Kasumi-1 (cell line): ENCODE measurements at regions not wholly inside any gene's neighbourhood (a gene's known extent, or its start where the extent isn't known, plus 50 kb on each side); places are given as distances from the start of the nearest gene placed in this dataset.

ENCODE experiments used
- DNase-seq, 2 experiments: peaks; one replicate each; lab custom pipeline; 2025; lab: John Stamatoyannopoulos, UW

DNA sequence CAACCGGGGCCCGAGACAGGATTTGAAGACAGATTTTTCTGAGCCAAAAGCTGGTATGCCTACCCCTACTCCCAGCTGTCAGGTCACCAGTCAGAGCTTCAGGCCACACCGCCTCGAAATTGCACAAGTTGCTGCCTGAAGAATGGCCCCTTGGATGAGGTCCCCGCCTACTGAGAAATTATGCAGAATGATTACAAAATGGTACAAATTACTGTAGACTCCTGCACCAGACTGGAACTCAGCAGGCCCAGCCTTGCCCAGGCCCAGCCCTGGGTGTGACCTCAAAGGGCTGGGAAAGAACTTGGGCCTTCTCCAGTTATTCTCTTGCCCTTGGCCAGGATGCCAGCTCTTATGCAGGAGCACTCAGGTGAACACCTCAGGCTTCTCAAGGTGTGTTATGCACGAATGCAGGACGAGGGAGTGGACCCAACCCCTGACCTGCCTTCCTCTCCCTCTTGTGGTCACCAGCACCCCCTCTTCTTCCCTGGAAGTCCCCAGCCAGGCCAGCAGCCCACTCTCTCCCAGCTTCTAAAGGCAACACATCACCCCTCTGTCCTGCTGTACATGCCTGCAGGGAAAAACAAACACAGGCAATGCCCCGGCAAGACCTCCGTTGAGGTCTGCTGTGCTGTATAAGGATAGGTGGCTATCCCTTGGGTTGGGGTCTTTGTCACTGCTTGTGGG, 88.7 kb upstream of the NAA20 start:
- DNase-seq: no peak

GRCh38 chr20:19929012-19929360, 88.2 kb upstream of the NAA20 start:
- no peak for DNase-seq

DNA sequence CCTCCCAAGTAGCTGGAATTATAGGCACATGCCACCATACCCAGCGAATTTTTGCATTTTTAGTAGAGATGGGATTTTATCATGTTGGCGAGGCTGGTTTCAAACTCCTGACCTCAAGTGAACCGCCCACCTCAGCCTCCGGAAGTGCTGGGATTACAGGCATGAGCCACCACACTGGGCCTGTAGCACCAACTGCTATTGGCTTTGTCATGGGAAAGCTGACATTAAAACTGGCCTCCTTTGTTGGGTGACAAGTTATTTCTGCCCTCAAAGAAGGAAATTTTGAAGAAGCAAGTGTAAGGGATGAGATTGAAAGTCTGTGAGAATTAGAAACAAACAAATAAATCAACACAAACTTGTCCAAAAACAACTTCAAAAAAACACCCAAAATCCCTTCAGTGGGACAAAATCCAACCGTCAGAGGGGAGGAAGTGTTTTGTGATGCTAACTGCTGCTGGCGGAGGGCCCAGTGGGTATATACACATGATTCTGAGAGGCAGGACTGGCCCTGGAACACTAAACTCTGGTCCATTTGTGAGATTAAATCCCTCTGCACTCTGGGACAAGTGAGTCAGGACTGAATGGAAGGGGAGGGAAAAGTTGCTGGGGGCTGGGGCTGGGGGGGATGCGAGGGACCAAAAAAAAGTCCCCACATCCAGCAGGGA, 87.5 kb upstream of the NAA20 start:
- DNase-seq: no peak

- DNase-seq: no peak
Measured at GRCh38 chr20:19930426-19930825, 86.7 kb upstream of the NAA20 start.

GRCh38 chr20:19932170-19932667, 84.9 kb upstream of the NAA20 start:
- peak in 1 of 2 experiments; percentile 27 for DNase-seq

DNA sequence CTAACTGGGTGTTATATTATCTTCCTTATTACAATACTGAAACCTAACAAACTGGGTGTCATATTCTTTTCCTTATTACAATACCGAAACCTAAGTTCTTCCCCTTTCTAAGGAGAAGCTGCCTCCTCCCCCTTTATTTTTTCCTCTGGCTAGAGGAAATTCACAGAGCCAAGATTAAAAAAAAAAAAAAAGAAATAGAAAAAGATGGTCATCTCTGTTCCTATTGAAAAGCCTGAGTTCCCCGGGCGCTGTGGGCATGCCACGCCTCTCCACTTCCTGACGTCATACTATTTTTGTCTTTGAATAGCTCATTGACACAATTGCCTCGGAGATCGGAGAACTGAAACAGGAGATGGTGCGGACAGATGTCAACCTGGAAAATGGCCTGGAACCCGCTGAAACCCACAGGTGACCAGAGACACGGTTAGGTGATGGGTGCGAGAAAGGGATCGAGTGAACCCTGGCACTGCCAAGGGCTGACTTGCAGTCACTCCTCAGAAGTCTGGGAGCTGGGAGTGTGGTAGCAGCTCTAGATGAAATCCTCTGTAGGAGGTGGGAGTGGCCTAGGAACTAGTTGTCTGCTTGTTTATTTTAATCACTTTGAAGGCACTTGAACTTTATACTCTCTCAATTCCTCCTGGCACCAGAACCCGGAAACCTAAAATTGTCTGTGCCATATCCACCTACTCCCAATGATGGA, 82.2 kb upstream of the NAA20 start:
- peak; percentile 70 to 74 for DNase-seq

GRCh38 chr20:19935842-19936241, 81.3 kb upstream of the NAA20 start:
- no peak for DNase-seq

DNA sequence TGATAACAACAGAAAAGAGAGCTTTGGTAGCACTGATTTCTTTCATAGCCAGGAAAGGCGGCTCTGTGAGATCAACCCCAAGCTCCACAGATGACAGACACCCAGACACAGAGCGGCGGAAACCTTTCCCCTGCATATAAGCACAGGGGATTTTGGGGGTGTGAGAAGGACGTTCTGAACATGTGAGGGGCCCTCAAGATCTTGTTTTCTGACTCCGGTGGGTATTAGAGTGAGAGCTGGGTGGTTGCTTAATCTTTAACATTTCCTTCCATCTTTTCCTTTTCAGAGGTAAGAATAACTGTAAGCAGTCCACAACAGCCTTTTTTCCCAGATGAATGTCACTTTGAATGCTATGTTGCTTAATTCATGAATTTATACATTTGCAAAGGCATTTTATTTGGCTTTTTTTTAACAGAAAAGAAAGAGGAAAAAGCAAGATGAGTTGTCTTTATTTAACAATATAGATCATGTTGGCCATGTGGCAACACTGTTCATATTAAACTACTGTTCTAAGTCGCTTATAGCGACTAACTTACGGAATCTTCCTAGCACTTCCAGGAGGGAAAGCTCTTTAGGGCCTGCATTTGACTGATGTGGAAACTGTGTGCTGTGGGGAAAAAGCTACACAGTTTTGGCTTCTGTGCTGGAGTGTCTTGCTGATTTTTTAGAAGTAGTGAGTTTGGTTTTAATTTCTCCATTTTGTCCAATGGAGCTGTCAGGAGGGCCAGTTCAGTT, 80.5 kb upstream of the NAA20 start:
- DNase-seq: peak in 1 of 2 experiments; percentile 47

GRCh38 chr20:19937218-19937617, 79.9 kb upstream of the NAA20 start:
- DNase-seq: peak; percentile 50 to 66

DNA sequence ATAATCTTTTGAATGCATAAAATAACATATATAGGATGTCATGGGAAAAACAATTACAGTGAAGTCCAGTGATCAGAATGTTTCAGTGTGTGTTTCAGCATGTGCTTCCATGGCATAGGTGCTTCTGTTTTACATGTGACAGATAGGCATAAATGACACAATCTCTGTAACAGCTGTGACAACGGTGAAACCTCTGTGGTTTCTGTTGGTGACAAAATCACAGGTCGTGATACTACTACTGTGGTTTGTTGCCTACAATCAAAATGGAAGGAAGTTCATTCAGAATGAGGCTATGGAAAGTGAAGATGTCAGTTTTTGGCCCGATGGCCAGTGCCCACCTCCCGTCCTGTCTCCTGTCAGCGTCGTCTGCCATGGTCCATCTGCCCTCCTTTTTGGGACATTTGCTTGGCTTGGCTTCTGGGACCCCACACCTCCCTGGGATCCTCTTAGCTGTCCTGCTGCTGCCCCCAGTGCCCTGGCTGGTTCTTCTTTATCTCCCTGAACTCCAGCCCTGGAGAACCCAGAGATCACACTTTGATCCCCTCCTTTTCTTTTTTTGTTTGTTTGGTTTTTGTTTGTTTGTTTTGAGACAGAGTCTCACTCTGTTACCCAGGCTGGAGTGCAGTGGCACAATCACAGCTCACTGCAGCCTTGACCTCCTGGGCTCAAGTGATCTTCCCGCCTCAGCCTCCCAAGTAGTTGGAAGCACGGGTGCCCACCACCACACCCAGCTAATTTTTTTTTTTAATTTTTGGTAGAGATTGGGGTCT, 79.3 kb upstream of the NAA20 start:
- peak in 1 of 2 experiments; percentile 37 for DNase-seq

- DNase-seq: no peak
Measured at GRCh38 chr20:19938421-19939090, 78.6 kb upstream of the NAA20 start.

GRCh38 chr20:19940988-19941460, 76.1 kb upstream of the NAA20 start:
- DNase-seq: no peak

- DNase-seq: no peak
Measured at GRCh38 chr20:19942611-19943010, 74.6 kb upstream of the NAA20 start.

- peak; percentile 77 to 79 for DNase-seq
Measured at GRCh38 chr20:19943061-19943521, 74.1 kb upstream of the NAA20 start.

GRCh38 chr20:19944772-19945459, 72.2 kb upstream of the NAA20 start:
- no peak for DNase-seq

GRCh38 chr20:19945732-19946670, 71.2 kb upstream of the NAA20 start:
- no peak for DNase-seq

- no peak for DNase-seq
Measured at GRCh38 chr20:19947611-19948264, 69.4 kb upstream of the NAA20 start.

DNA sequence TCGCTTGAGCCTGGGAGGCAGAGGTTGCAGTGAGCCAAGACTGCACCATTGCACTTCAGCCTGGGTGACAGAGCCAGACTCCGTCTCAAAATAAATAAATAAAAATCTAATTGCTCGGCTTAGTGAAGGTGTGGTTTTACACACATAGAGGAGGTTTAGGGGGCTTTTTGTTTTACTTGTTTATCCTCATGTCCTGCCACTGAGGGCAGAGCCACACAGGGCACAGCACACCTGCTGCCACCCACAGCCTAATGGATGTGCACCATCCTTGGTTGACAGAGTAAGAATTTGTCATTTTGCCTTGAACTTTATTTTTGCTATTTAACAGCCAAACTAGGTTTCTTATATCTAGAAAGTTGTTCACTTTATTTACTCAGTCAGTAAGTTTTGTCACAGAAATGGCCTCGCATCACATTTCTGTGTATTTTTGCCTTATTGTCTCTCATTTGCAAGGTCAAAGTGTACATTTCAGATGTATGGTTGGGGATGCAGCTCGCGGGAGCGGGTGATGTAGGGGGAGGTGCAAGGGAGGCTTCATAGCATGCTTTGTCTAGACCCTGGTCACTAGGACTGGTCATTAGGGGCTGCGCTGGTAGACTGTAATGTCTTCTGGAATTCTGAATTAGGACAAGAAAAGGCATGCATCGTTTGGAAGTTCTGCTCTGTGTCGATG, 67.8 kb upstream of the NAA20 start:
- DNase-seq: no peak
